Activated naive CD8-positive, alpha-beta T cell treated with anti-CD3 and anti-CD28 coated beads, Interleukin-2, amount 10 ng/mL, durations not matched to agents 7 days and 5 days (primary cell): ENCODE measurements at regions not wholly inside any gene's neighbourhood (a gene's known extent, or its start where the extent isn't known, plus 50 kb on each side); places are given as distances from the start of the nearest gene placed in this dataset.
"Not testable (repeated sequence)": the region's sequence is repeated elsewhere in the genome, so short reads cannot be mapped to it uniquely, and the experiment has no call there.

Experiments used
- ATAC-seq: fragments of 150-1000 bp; cut with Tn5 transposase; one replicate; pipeline ENCODE4 v1.10.0; 2021; ENCODE audit warnings: low read depth, moderate library complexity
- POLR2A ChIA-PET: fragments of 350-600 bp; sonication (Branson Sonifier 250); formaldehyde crosslinking; loops from one replicate; lab custom pipeline; 2021; ENCODE audit warnings: antibody characterized with exemption; lab: Charles Lee
- DNase-seq: peaks from one replicate; pipeline ENCODE4 v3.0.0; 2021
- H3K27ac Mint-ChIP-seq: one replicate; pipeline ENCODE4 v1.8.0; 2022; ENCODE audit warnings: mild to moderate bottlenecking, mixed read lengths
- H3K27me3 Mint-ChIP-seq: one replicate; pipeline ENCODE4 v1.8.0; 2022; ENCODE audit warnings: mild to moderate bottlenecking, moderate library complexity, mixed read lengths
- H3K36me3 Mint-ChIP-seq: one replicate; pipeline ENCODE4 v1.8.0; 2021; ENCODE audit warnings: mild to moderate bottlenecking, mixed read lengths
- H3K4me1 Mint-ChIP-seq: one replicate; pipeline ENCODE4 v1.8.0; 2021; ENCODE audit warnings: mixed read lengths
- H3K4me3 Mint-ChIP-seq: one replicate; pipeline ENCODE4 v1.8.0; 2022; ENCODE audit warnings: mild to moderate bottlenecking, moderate library complexity, mixed read lengths
- H3K9me3 Mint-ChIP-seq: one replicate; pipeline ENCODE4 v1.8.0; 2021; ENCODE audit warnings: mixed read lengths

- peaks cover 11% of the 10 kb centered on the region for H3K27me3 Mint-ChIP-seq
- DNase-seq, H3K4me3 Mint-ChIP-seq, POLR2A ChIA-PET, H3K9me3 Mint-ChIP-seq, H3K4me1 Mint-ChIP-seq, H3K27ac Mint-ChIP-seq, H3K36me3 Mint-ChIP-seq: not testable (repeated sequence)
- ATAC-seq: peak; percentile 50
These were observed 116.7 kb upstream of the VOPP1 start for GRCh38 chr7:55688684-55689681.

GRCh38 chr7:55688261-55688660 lies 116.0 kb upstream of the VOPP1 start:
- H3K9me3 Mint-ChIP-seq, H3K27ac Mint-ChIP-seq, H3K4me3 Mint-ChIP-seq, ATAC-seq, H3K4me1 Mint-ChIP-seq, DNase-seq, POLR2A ChIA-PET, H3K36me3 Mint-ChIP-seq: not testable (repeated sequence)
- H3K27me3 Mint-ChIP-seq: peaks cover 11% of the 10 kb centered on the region

GRCh38 chr7:55687252-55687651 lies 115.0 kb upstream of the VOPP1 start:
- ATAC-seq, H3K27ac Mint-ChIP-seq, H3K36me3 Mint-ChIP-seq, DNase-seq, H3K4me3 Mint-ChIP-seq, H3K4me1 Mint-ChIP-seq, H3K9me3 Mint-ChIP-seq, POLR2A ChIA-PET: not testable (repeated sequence)
- peaks cover 11% of the 10 kb centered on the region for H3K27me3 Mint-ChIP-seq

DNA sequence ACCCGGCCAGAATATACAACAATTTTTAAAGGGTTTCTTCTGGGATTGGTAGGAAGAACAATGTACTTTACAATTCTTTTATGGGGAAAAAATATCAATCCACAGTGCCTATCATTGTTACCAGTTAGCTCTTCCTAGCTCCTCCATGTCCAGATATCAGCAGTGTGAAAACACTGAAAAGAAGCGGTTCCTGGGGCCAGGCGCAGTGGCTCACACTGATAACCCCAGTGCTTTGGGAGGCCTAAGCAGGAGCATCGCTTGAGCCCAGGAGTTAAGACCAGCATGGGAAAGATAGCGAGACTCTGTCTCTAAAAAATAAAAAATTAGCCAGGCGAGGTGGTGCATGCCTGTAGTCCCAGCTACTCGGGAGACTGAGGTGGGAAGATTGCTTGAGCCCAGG lies 114.5 kb upstream of the VOPP1 start:
- ATAC-seq, H3K27ac Mint-ChIP-seq, POLR2A ChIA-PET, H3K4me1 Mint-ChIP-seq, DNase-seq, H3K9me3 Mint-ChIP-seq, H3K4me3 Mint-ChIP-seq, H3K36me3 Mint-ChIP-seq: not testable (repeated sequence)
- H3K27me3 Mint-ChIP-seq: peaks cover 11% of the 10 kb centered on the region

- H3K4me1 Mint-ChIP-seq, H3K36me3 Mint-ChIP-seq, POLR2A ChIA-PET, H3K4me3 Mint-ChIP-seq, DNase-seq, H3K27ac Mint-ChIP-seq, ATAC-seq, H3K27me3 Mint-ChIP-seq, H3K9me3 Mint-ChIP-seq: not testable (repeated sequence)
These were observed 111.2 kb upstream of the VOPP1 start for GRCh38 chr7:55683501-55683900.

GRCh38 chr7:55675589-55675988 lies 103.3 kb upstream of the VOPP1 start:
- H3K4me3 Mint-ChIP-seq, H3K4me1 Mint-ChIP-seq, H3K9me3 Mint-ChIP-seq, POLR2A ChIA-PET, DNase-seq, H3K36me3 Mint-ChIP-seq, H3K27me3 Mint-ChIP-seq, ATAC-seq, H3K27ac Mint-ChIP-seq: not testable (repeated sequence)

GRCh38 chr7:55673525-55673924 lies 101.2 kb upstream of the VOPP1 start:
- H3K27ac Mint-ChIP-seq, ATAC-seq, DNase-seq, H3K36me3 Mint-ChIP-seq, H3K4me1 Mint-ChIP-seq, H3K9me3 Mint-ChIP-seq, H3K4me3 Mint-ChIP-seq, H3K27me3 Mint-ChIP-seq, POLR2A ChIA-PET: not testable (repeated sequence)

DNA sequence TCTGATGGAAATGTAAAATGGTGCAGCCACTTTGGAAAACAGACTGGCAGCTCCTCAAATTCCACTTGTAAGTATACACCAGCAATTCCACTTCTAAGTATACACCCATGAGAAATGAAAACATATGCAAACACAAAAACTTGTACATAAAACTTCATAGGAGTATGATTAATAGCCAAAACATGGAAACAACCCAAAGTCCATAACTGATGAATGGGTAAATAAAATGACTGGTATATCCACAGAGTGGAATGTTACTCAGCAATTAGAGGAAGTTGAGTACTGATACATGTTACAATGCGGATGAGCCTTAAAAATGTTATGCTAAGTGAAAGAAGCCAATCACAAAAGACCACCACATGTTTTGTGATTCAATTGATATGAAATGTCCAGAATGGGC lies 99.8 kb upstream of the VOPP1 start:
- H3K27ac Mint-ChIP-seq, POLR2A ChIA-PET, H3K27me3 Mint-ChIP-seq, H3K4me3 Mint-ChIP-seq, H3K36me3 Mint-ChIP-seq, DNase-seq, H3K4me1 Mint-ChIP-seq, H3K9me3 Mint-ChIP-seq, ATAC-seq: not testable (repeated sequence)

GRCh38 chr7:55657654-55658053 lies 85.4 kb upstream of the VOPP1 start:
- Mint-ChIP-seq H3K4me1 (no peaks in the 10 kb centered on the region), H3K9me3 (no peaks in the 10 kb centered on the region), H3K27me3 (peaks cover 23% of the 10 kb centered on the region), H3K4me3 (no peak overlapping the region), H3K27ac (no peak overlapping the region), H3K36me3 (no peaks in the 10 kb centered on the region)
- POLR2A ChIA-PET: no interaction called here
- ATAC-seq (no peak), DNase-seq (no peak)

DNA sequence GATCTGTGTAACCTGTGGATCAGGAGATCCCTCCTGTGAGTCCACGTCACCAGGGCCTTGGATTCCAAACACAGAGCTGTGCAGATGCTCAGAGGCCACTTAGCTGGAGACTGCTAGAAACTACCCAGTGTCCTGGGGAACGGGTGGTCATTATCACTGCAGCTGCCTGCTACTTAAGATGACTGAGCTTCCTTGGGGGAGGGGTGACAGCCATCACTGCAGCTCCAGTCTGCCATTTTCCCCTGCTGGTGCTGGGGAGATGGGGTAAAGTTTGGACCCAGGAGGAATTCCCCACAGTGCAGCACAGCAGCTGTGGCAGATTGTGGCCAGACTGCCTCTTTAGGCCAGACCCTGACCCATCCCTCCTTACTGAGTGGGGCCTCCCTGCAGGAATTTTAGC lies 78.8 kb upstream of the VOPP1 start:
- POLR2A ChIA-PET: no interaction called here

GRCh38 chr7:55649238-55649637 lies 76.9 kb upstream of the VOPP1 start:
- POLR2A ChIA-PET: no interaction called here
- ATAC-seq (no peak), DNase-seq (no peak)
- Mint-ChIP-seq H3K4me3 (no peak overlapping the region), H3K27me3 (no peaks in the 10 kb centered on the region), H3K9me3 (no peaks in the 10 kb centered on the region), H3K27ac (no peak overlapping the region), H3K4me1 (no peaks in the 10 kb centered on the region), H3K36me3 (no peaks in the 10 kb centered on the region)

More for the DNA sequence above, 78.8 kb upstream of the VOPP1 start:
- H3K4me3 Mint-ChIP-seq: no peak overlapping the region
- no peaks in the 10 kb centered on the region for H3K4me1 Mint-ChIP-seq
- no peaks in the 10 kb centered on the region for H3K36me3 Mint-ChIP-seq
- ATAC-seq (no peak), DNase-seq (no peak)
- H3K27me3 Mint-ChIP-seq: peaks cover 12% of the 10 kb centered on the region
- H3K9me3 Mint-ChIP-seq: no peaks in the 10 kb centered on the region
- H3K27ac Mint-ChIP-seq: no peak overlapping the region

- no peak overlapping the region for H3K4me3 Mint-ChIP-seq
- H3K27ac Mint-ChIP-seq: no peak overlapping the region
- ATAC-seq: no peak
- no peaks in the 10 kb centered on the region for H3K9me3 Mint-ChIP-seq
- H3K4me1 Mint-ChIP-seq: peaks cover 9% of the 10 kb centered on the region
- H3K27me3 Mint-ChIP-seq: peaks cover 3% of the 10 kb centered on the region
- DNase-seq: no peak
- POLR2A ChIA-PET: no interaction called here
- peaks cover 2% of the 10 kb centered on the region for H3K36me3 Mint-ChIP-seq
These were observed 72.3 kb upstream of the VOPP1 start for GRCh38 chr7:55644567-55644966.

GRCh38 chr7:55642266-55642665 lies 70.0 kb upstream of the VOPP1 start:
- H3K27ac Mint-ChIP-seq: no peak overlapping the region
- DNase-seq (no peak), ATAC-seq (no peak)
- H3K36me3 Mint-ChIP-seq: peaks cover 2% of the 10 kb centered on the region
- no peaks in the 10 kb centered on the region for H3K9me3 Mint-ChIP-seq
- H3K27me3 Mint-ChIP-seq: peaks cover 6% of the 10 kb centered on the region
- POLR2A ChIA-PET: interaction anchor here (0.8 to 1.6 kb wide), 2 partner anchors 108 to 422 kb away, joined by 4 read pairs; partner anchors contain the start of gene SUMF2
- peaks cover 9% of the 10 kb centered on the region for H3K4me1 Mint-ChIP-seq
- no peak overlapping the region for H3K4me3 Mint-ChIP-seq

DNA sequence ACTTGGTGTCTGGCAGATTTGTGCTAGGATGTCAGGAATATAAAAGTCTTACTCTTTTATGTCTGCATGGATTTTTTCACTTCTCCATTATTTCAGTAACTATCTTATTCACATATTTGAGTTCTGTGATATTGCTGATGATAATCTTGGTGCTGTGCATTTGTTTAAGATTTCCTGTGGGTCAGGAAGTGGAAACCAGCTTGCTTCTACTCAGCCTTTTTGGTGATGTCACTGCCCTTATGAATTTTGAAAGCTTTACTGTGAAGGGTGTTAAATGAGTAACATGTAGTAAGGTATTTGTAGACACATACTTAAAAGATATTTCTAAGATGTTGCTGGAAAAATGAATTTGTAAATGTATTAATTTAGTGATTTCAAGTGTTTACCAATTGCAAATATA lies 69.5 kb upstream of the VOPP1 start:
- Mint-ChIP-seq H3K4me1 (peaks cover 9% of the 10 kb centered on the region), H3K4me3 (peak overlapping the region; percentile 57), H3K36me3 (peaks cover 2% of the 10 kb centered on the region), H3K27ac (peak overlapping the region; percentile 82), H3K9me3 (no peaks in the 10 kb centered on the region), H3K27me3 (peaks cover 7% of the 10 kb centered on the region)
- DNase-seq (no peak), ATAC-seq (peak; percentile 81)
- POLR2A ChIA-PET: interaction anchor here (0.8 to 1.6 kb wide), 3 partner anchors 107 to 424 kb away, joined by 3 to 4 read pairs (median 4); partner anchors contain the start of gene SUMF2
